Prostate gland (tissue), 2 donors: ENCODE measurements at regions not wholly inside any gene's neighbourhood (a gene's known extent, or its start where the extent isn't known, plus 50 kb on each side); places are given as distances from the start of the nearest gene placed in this dataset.

Source experiments
- DNase-seq: peaks from one replicate; pipeline ENCODE4 v3.0.0-alpha.2; 2019; ENCODE audit warnings: low spot score
- H3K27ac ChIP-seq, 2 donors: fragments of 200-600 bp; sonication (generic); 2 replicates each; pipeline ENCODE4 v1.5.1; 2017 to 2019
- H3K27me3 ChIP-seq: fragments of 200-600 bp; sonication (generic); replicated peaks from 2 replicates; pipeline ENCODE4 v1.5.1; 2019; ENCODE audit not compliant: insufficient read depth
- H3K36me3 ChIP-seq, 2 donors: fragments of 200-600 bp; sonication (generic); 1 replicate in 1 of 2; 2 replicates in 1 of 2; pipeline versions ENCODE4 v1.5.1 to v1.8.1; 2017 to 2019
- H3K4me1 ChIP-seq: fragments of 200-600 bp; sonication (generic); replicated peaks from 2 replicates; pipeline ENCODE4 v1.5.1; 2019
- H3K4me3 ChIP-seq, 2 donors: fragments of 200-600 bp; sonication (generic); 2 replicates each; pipeline ENCODE4 v1.5.1; 2017 to 2019
- H3K9me3 ChIP-seq: fragments of 200-600 bp; sonication (generic); 2 replicates; pipeline ENCODE4 v1.5.1; 2017
- CTCF ChIP-seq, 4 experiments: fragments of 200-600 bp in 2 of 4; fragments of 450-650 bp in 2 of 4; sonication (generic) in 2 of 4; IDR thresholded peaks; 1 replicate in 3 of 4; 2 replicates in 1 of 4; pipeline ENCODE4 v1.5.1; 2016 to 2019; ENCODE audit warnings: antibody characterized with exemption in 4 of 4, mild to moderate bottlenecking in 2 of 4, moderate library complexity in 2 of 4
- POLR2A ChIP-seq: fragments of 450-650 bp; IDR thresholded peaks from one replicate; pipeline ENCODE4 v1.6.1; 2016; ENCODE audit warnings: antibody characterized with exemption, mild to moderate bottlenecking
- POLR2AphosphoS5 ChIP-seq: sonication (generic); formaldehyde crosslinking; IDR thresholded peaks from one replicate; pipeline ENCODE4 v1.6.1; 2017; ENCODE audit warnings: antibody characterized with exemption
- WGBS: methylation state at CpG from one replicate; pipeline ENCODE4 v1.1.5; 2018; 5-methylcytosine and 5-hydroxymethylcytosine counted together
- intact Hi-C: fragments of 100-400 bp; cut with DNase I; formaldehyde crosslinking; loops from one replicate; pipeline ENCODE4 v1.14.2; 2022

GRCh38 chr15:94041746-94042145 is 189.6 kb upstream of the MCTP2 start:
- intact Hi-C loops = no loop called here
- no peak overlapping the region for H3K4me3 ChIP-seq
- no peaks in the 10 kb centered on the region for H3K4me1 ChIP-seq
- H3K27me3 ChIP-seq = no peaks in the 10 kb centered on the region
- H3K27ac ChIP-seq = no peak overlapping the region
- 87% methylated on average over 3 of the region's 3 CpGs for WGBS
- TF ChIP-seq CTCF (IDR thresholded peaks at IDR 0.05) (no peak), POLR2AphosphoS5 (no peak), POLR2A (no peak)
- no peaks in the 10 kb centered on the region for H3K9me3 ChIP-seq
- H3K36me3 ChIP-seq = no peaks in the 10 kb centered on the region
- no peak for DNase-seq

- Histone ChIP-seq H3K27me3 (no peaks in the 10 kb centered on the region), H3K4me1 (no peaks in the 10 kb centered on the region), H3K4me3 (no peak overlapping the region), H3K36me3 (no peaks in the 10 kb centered on the region), H3K9me3 (no peaks in the 10 kb centered on the region), H3K27ac (no peak overlapping the region)
- intact Hi-C loops = no loop called here
- TF ChIP-seq POLR2A (no peak), POLR2AphosphoS5 (no peak), CTCF (IDR thresholded peaks at IDR 0.05) (no peak)
- DNase-seq = no peak
- 44% methylated on average over 2 of the region's 2 CpGs for WGBS
Observed at GRCh38 chr15:94040541-94041248, 190.7 kb upstream of the MCTP2 start.

GRCh38 chr15:94036156-94036555 is 195.2 kb upstream of the MCTP2 start:
- H3K27me3 ChIP-seq = no peaks in the 10 kb centered on the region
- TF ChIP-seq POLR2AphosphoS5 = no peak
- no peak for TF ChIP-seq POLR2A
- no peak for TF ChIP-seq CTCF (IDR thresholded peaks at IDR 0.05)
- DNase-seq = no peak
- H3K4me1 ChIP-seq = no peaks in the 10 kb centered on the region
- H3K9me3 ChIP-seq = no peaks in the 10 kb centered on the region
- no peak overlapping the region for H3K4me3 ChIP-seq
- no peaks in the 10 kb centered on the region for H3K36me3 ChIP-seq
- WGBS = 94% methylated on average over 2 of the region's 2 CpGs
- intact Hi-C loops = no loop called here
- no peak overlapping the region for H3K27ac ChIP-seq

- no peaks in the 10 kb centered on the region for H3K4me1 ChIP-seq
- H3K27ac ChIP-seq = no peak overlapping the region
- TF ChIP-seq POLR2A = no peak
- no peak for TF ChIP-seq POLR2AphosphoS5
- no peak for TF ChIP-seq CTCF (IDR thresholded peaks at IDR 0.05)
- no peaks in the 10 kb centered on the region for H3K9me3 ChIP-seq
- DNase-seq = no peak
- WGBS = 96% methylated on average over 17 of the region's 17 CpGs
- H3K36me3 ChIP-seq = no peaks in the 10 kb centered on the region
- intact Hi-C loops = no loop called here
- H3K27me3 ChIP-seq = no peaks in the 10 kb centered on the region
- H3K4me3 ChIP-seq = no peak overlapping the region
Observed at GRCh38 chr15:94033683-94034020, 197.7 kb upstream of the MCTP2 start.

GRCh38 chr15:94033014-94033682 is 198.2 kb upstream of the MCTP2 start:
- 80% methylated on average over 8 of the region's 8 CpGs for WGBS
- no peaks in the 10 kb centered on the region for H3K27me3 ChIP-seq
- no peak for DNase-seq
- H3K4me1 ChIP-seq = no peaks in the 10 kb centered on the region
- no peak overlapping the region for H3K4me3 ChIP-seq
- TF ChIP-seq POLR2A (no peak), CTCF (IDR thresholded peaks at IDR 0.05) (no peak), POLR2AphosphoS5 (no peak)
- no peaks in the 10 kb centered on the region for H3K36me3 ChIP-seq
- intact Hi-C loops = no loop called here
- no peak overlapping the region for H3K27ac ChIP-seq
- H3K9me3 ChIP-seq = no peaks in the 10 kb centered on the region
